HG02938 (cell line): ENCODE measurements at regions not wholly inside any gene's neighbourhood (a gene's known extent, or its start where the extent isn't known, plus 50 kb on each side); places are given as distances from the start of the nearest gene placed in this dataset.

ENCODE experiments used
- ATAC-seq: cut with Tn5 transposase; IDR thresholded peaks from one replicate; pipeline ENCODE4 v1.9.1; 2021; ENCODE audit warnings: mild to moderate bottlenecking, moderate library complexity; ENCODE audit not compliant: unreplicated experiment

DNA sequence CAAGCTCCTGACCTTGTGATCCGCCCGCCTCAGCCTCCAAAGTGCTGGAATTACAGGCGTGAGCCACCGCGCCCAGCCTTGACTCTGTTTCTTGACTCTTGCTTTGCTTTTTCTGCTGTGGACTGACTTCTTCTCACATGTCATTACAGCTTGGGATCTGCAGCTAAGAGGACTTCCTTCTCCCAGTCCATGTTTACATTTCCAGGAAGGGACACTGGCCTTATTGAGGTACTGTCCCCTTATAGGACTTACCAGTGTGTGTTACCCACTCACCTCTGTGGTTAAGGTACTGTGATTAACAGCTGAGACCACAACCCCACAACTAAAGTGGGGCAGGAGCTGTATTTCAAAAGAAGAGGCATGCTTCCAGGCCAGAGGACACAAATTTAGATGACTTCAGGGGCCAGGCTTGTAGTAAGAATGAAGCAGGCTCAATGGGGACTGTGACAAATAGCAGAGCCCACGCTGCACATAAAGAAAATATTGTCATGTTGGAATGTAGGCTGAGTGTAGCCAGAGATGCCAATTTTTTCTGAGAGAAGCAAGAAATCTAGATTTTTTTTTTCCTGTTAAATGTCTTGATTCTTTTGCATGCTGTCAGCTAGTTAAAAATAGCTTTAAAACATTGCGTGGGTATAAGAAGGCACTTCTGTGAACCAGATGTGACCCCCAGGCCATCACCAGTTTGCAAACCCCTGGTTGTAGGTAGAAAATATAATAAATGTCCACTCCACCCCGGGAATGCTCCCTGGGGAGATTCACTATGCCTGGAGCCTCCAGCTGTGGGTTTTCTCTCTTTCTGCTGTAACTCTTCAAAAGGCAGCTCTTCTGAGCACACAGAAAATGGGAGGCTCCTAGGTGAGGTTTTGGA lies 75.0 kb downstream of the PTPDC1 start:
- ATAC-seq, result no peak

DNA sequence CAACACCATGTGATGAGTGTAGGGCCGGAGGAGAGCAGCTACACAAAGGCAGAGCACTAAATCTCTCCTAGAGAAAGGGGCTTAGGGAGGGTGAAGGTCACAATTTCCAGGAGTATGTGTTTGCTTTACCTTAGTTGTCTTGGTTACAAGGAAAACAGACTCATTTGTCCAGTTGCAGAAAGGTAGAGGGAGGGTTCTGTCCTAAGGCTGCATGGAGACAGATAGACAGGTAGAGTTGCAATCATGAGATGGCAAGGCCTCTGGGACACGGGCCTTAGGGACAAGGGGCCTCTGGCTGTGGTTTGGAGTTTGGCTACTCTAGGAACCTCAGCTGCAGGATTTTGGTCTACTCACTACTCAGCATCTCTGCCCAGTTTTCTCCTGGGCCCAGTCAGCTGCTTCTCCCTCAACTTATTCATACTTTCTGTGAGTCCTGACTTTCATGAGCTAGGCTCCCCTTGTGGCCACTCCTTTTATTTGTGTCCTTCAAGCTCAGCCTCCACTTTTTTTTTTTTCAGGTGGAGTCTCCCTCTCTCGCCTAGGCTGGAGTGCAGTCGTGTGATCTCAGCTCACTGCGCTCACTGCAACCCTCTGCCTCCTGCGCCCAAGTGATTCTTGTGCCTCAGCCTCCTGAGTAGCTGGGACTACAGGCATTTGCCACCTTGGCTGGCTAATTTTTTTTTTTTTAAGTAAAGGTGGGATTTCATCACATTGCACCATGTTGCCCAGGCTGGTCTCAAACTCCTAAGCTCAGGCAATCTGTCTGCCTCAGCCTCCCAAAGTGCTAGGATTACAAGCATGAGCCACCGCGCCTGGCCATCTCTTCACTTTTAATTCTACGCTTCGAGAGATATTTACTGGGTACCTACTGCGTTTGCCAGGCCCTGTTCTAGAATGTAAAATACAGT lies 76.6 kb downstream of the PTPDC1 start:
- ATAC-seq, result no peak

DNA sequence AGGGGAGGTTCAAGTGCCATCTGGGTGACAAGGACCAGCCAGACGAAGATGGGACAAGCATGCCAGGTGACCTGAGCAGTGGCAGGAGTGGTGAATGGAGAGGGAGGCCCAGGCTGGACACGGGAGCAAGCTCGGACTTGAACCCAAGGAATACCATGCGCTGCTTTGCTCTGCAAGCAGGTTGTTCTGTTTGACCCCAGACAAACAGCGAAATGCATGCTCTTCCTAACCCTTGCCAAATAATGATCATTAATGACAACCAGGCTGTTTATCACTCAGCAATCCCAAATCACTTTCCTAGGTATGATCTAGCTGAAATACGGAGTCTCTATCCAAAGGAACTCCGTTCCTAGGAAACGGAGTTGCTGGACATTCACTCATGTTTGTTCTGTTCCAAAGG lies 77.4 kb downstream of the PTPDC1 start:
- ATAC-seq, result no peak

DNA sequence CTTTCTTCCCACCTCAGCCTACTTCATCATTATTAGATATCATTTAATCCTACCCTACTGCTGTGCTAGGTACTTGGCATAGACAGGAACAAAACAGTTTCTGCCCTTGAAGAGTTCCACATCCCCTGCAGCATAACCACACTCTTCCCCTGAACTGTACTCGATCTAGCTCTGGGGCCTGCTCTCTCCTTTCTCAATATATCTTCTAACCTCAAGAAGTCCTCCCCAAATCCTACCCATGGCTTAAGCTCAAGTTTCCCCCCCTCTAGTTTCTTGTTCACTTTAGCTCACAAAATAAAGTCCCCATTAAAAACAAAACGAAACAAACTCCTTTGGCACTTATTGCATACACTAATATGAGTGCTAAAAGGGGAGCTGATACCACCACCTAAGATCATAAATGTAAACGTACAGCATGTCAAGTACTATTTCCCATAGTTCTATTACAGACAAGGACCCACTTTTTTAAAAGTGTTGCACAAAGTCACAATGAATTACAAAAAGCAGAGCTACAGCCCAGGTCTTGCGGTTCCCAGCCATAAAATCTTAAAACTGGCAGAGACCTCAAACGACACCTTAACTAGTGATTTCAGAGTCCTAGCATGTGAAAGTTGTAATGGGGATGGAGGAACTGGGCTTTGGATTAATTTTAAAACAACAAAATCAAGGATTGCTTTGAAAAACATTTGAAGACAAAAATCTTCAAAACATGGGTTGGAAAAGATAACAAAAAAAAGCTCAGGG lies 80.7 kb downstream of the PTPDC1 start:
- ATAC-seq, result no peak

DNA sequence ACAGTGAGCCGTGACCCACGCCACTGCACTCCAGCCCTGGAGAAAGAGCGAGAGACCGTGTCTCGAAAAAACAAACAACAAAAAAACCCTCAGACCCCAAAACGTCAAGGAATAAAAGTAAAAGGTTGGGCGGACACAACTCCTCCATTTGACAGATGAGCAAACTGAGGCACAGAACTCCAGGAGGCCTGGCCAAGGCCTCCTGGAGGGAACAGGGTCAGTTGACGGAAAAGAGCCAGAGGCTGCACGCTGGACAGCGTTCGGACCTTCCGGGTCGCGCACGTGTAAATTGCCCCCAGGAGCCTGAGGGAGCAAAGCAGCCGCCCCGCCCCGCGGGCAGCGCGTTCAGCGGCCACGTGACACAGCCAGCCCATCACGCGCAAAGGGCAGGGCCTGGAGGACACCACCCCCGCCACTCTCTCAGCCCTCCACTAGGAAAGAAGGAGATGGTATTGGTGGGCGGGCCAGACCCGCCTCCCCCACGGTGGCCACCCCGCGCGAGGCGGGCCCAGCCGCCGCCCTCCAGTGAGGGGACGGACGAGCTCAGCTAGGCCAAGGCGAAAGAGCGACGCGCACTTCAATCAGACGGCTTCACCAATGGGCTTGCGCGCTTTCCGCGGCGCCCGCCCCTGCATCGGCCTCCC lies 81.5 kb downstream of the PTPDC1 start:
- peak; percentile 87 for ATAC-seq

DNA sequence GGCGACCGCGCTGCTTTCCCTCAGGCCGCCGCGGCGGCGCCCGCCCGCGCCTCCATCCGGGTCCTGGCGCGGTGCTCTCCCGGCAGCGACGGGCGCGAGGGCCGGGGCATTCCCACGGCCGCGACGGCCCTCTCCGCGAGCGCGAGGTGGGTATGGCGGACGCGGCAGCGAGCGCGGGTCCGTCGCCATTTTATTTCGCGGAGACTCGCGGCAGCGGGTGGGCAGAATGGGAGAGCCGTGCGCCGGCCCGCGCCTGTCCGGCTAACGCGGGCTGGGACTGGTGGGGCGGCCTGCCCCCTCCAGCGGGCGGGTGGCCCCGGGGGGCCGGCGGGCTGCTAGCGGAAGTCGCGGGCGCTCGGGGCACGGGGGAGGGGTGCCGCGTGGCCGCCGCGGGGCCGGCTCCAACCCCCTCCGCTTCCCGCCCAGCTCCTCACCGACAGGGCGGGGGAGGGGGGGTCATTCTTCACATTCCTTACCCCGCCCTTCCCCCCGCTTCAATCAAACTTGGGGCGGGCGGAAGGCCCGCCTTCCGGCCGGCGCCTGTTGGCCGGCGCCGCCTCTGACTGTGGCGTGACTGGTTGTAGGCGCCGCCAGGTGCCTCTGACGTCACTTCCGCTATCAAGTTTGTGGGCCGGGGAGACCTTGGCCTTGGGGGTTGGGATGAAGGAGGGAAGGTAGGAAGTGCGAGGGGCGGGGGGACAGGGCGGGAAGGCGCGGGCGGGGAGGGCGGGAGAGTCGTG lies 82.1 kb downstream of the PTPDC1 start:
- ATAC-seq, result peak; percentile 57

DNA sequence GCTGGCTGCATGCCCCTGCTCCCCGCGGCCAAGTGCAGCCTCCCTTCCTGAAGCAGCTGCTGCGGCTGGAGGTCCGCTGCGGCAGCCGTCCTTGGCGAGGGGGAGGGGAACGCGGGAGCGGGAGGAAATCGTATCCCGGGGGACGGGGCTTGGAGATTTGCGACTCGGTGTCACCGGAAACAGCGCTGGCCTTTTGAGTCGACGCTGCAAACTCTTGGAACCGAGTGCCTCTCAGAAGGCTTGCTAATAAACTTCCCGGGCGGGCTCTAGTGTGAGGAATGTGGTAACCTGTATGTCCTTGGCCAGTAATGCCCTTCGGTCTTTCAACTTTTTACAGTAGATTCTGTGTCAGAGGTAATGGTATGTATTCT lies 82.7 kb downstream of the PTPDC1 start:
- no peak for ATAC-seq

DNA sequence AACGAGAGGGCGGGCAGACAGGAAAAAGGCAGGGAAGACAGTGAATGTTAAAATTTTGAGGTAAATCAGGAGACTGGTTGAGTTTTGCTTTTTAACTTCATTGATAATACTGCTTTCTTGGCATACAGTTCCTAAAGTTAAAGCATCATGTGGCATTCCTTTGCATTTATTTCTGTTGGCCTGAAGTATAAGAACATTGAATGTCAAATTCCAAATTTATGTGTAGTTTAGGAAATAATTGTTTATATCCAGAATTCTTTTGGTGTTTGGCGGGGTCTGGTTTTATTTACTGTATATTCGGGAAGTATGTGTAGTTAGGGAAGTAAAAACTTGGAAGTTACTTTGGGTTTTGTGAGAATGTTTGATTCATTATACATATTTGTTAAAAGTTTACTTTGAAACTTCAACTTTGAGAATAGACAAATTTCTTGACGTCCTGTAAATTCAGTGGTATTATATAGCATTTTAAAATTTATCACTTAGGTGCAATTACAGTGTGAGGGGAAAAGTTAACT lies 83.2 kb downstream of the PTPDC1 start:
- ATAC-seq, result no peak

DNA sequence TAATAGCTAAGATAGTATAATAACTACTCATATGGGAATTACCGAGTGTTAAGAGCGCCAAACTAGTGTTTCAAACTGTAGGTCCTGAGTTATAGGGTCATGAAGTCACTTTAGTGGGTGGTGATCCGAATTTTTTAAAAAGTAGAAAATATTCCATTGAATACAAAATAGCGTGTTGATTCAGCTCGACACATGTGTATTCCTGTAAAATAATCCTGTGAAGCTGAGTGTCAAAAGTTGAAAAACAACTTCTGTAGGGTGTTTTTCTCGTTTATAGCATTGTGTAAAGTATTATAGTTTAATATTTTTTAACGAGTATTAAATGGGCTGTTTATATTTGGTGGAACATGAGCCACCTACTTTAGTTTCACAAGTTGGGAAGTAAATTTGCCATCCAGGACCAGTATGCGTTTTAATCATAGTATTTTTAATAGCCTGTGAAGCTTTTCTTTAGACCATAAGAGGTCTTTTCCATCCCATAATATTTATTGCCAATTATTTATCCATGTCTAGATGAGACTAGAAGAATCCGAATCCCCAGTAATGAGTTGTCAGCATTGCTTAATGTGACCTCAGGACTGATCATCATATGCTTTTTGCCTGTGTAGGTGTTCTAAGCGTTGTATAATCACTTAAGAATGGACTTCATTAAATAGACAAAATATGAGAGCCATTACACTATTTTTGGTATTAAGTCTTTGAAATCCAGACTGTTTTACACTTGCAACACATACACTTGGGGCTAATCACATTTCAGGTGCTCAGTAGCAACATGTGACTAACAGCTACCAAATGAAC lies 84.1 kb downstream of the PTPDC1 start:
- no peak for ATAC-seq

DNA sequence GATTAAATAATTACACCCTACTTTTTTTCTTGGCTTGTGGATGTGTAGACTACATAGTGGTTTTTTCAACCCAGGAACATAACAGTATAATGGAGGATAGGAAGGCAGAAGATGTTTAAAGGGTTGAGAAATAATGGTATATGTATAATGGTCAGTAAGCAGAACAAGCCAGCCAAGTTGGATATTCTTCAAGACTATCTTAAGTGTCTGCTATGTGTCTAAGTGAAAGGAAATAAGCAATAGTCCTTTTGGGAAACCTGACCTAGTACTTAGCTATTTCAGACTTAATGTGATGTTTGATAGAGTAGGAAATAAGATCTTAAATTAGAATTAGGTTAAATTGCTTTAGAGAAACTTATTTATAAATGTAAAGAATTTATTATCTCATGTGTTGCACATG lies 85.7 kb downstream of the PTPDC1 start:
- no peak for ATAC-seq

DNA sequence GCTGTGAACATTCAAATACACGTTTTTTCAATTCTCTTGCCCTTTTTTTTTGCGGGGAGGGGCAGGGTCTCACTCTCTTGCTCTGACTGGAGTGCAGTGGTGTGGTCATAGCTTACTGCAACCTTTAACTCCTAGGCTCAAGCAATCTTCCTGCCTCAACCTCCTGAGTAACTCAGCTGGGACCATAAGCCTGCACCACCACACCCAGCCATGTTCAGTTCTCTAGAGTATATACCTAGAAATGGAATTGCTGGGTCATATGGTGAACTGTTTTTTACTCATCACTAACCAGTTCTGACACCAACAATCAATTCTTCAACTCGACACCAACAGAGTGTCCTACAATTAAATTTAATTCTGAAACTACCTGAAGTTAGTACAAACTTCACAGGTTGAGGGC lies 85.5 kb upstream of the ZNF169 start:
- ATAC-seq, result no peak

DNA sequence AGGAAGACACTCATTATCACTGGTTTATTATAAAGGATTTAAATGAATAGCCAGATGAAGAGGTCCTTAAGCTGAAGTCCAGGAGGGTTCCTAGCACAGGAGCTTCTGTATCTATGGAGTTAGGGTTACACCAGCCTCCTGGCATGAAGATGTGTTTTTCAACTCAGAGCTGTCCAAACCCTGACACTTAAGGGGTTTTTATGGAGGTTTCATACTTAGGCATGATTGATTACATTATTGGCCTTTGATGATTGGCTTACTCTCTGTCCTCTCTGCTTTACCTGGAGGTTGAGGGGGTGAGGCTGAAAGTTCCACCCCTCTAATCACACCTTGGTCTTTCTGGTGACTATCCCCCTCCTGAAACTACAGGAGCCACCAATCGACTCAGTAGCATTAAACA lies 84.9 kb upstream of the ZNF169 start:
- no peak for ATAC-seq

DNA sequence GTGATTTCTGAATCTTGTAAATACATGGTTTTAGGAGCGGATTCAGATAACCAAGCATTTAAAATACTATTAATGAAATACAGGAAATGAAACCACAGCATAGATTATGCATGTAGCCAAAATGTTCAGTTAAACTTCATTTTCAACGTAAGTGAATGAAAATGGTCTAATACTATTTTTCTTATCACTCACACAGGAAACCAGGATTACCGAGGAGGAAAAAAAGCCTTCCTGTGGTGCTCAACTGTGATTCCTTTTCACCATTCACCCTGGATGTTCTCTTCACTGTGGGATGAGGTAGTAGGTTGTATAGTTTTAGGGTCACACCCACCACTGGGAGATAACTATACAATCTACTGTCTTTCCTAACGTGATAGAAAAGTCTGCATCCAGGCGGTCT lies 83.4 kb upstream of the ZNF169 start:
- no peak for ATAC-seq

DNA sequence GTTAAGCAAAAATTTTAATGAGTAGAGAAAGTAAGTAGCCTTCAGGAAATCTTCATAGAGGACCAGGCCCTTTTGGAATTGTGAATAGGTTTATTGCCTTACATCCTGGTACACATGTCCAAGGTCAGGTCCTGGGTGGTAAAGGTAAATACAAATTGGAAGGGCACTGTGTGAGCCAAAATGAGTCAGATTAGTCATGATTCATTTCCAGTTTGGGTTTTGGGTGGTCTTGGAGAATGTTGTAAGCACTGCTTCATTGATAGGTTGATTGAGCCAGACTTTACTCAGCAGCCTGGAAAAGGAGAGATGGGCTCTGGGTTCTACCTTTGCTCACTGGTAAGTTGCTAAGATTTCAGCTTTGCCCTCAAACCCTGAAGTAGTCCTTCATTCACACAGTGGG lies 82.5 kb upstream of the ZNF169 start:
- no peak for ATAC-seq

DNA sequence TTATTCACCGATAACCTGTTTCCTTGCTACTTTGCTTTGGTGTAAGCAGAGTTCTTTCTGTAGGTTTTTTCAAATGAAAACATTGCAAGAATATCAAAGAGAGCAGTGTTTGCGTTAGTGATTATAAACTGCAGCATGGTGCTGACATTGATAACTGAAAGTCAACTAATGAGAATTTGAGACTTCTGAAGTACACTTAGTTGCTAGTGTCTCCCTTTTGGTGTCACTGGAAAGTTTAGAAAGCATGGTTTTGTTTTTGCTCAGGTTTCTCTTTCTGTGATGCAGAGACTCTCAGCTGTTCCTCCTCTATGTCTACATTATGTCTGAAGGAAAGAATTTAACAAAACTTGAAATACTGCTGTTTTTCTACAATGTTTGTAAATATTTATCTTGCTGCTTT lies 80.2 kb upstream of the ZNF169 start:
- peak; percentile 70 for ATAC-seq

DNA sequence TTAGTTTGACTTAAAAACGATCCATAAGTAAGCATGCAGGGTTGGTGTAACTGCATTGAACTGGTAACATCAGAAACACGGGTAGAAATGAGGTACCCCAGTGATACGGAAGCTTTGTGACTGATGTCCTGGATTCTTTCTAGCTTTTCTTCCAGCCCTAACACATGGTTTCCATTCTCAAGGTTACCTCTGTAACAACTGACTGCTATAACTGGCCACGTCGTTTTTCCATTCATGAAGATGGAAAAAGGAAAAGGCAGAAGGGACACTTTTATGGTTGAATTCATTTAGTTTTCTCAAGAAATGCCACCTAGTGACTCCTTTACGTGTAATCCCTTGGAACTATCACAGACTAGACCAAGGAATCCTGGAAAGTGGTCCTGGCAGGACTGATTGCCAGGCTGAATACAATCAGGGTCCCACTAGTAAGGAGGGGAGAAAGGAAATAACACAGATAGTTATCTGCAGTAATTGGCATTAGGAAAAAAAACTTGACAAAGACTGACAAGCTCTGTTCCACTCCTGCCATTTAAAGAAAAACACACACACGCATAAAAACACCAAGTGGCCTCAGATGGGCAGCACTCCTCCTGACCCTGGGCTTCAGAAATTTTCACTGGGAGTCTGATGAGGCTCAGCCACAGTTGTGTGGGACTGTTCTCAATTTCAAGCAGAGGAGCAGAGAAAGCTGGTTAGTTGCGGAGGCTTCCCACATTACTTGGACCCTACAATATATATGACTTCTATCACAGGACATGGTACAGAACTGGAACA lies 77.5 kb upstream of the ZNF169 start:
- no peak for ATAC-seq

DNA sequence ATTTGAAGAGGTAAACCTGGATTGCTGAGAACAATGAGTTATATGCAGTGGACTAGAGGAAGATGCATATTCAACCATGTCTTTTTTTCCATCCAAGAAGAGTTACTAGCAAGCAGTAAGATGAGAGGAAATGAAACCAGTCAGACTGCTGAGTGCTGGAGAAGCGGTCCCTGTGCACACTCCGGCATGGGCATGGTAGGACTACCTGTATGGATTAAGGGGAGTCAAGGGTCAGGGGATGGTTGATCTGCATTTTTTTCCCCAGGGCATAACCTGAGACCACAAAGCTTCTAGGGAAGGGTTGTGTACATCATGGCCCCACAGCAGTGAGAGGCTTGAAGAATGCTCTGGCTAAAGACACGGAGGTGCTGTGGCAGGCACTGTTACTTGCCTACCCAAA lies 76.6 kb upstream of the ZNF169 start:
- ATAC-seq, result no peak

DNA sequence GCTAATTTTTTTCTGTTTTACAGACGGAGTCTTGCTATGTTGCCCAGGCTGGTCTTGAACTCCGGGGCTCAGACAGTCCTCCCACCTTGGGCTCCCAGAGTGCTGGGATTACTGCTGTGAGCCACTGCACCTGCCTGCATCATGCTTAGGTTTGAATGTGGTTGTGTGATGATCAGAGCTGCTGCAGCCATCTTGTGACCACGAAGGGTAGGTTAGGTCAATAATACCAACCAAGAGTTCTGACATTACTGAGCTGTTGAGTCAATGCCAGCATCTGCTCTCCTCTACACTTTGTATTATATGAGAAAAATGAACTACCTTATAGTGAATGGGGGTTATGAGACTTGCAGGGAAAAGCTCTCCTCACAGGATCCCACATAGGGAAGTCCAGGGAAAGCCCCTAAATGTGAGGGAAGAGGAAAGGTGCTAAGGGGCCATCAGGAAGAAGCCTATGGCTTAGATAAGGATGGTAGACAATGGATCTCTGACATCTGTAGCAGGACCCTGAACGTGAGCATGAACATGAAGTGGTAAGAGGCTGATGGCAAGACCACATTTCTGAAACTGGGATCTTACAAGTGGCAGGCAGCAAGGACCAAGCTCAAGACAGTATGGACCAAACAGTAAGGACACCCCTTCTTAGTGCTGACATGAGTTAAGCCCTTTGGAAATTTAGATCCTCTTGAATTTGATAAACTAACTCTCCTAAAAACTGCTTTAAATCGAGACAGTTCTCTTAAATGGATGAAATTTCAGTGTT lies 75.7 kb upstream of the ZNF169 start:
- no peak for ATAC-seq
